Thyroid gland (tissue), 4 donors: ENCODE measurements at regions not wholly inside any gene's neighbourhood (a gene's known extent, or its start where the extent isn't known, plus 50 kb on each side); places are given as distances from the start of the nearest gene placed in this dataset.

Experiments used
- CTCF ChIP-seq, 6 experiments: fragments of 200-600 bp in 3 of 6; fragments of 450-650 bp in 3 of 6; sonication (generic) in 3 of 6; IDR thresholded peaks; one replicate each; pipeline ENCODE4 v1.5.1; 2016 to 2019; ENCODE audit warnings: antibody characterized with exemption in 6 of 6, mild to moderate bottlenecking in 2 of 6, inconsistent platforms in 1 of 6, moderate library complexity in 1 of 6
- POLR2A ChIP-seq, 2 donors: fragments of 450-650 bp; IDR thresholded peaks; one replicate each; pipeline ENCODE4 v1.6.1; 2017; ENCODE audit warnings: antibody characterized with exemption in 2 of 2, mild to moderate bottlenecking in 2 of 2, moderate library complexity in 1 of 2

- TF ChIP-seq POLR2A (IDR thresholded peaks at IDR 0.05) (no peak), CTCF (IDR thresholded peaks at IDR 0.05) (no peak)
Observed at GRCh38 chr9:113753398-113754119, 122.5 kb upstream of the ZNF618 start.
